Femur (tissue), 1 donor: ENCODE measurements at regions not wholly inside any gene's neighbourhood (a gene's known extent, or its start where the extent isn't known, plus 50 kb on each side); places are given as distances from the start of the nearest gene placed in this dataset.
"Not testable (repeated sequence)": the region's sequence is repeated elsewhere in the genome, so short reads cannot be mapped to it uniquely, and the experiment has no call there.

Experiments
- DNase-seq: peaks from one replicate; pipeline ENCODE4 v3.0.0-alpha.2; 2017

- no peak for DNase-seq
These were observed 213.5 kb downstream of the CDH26 start for GRCh38 chr20:60171738-60172137.

DNA sequence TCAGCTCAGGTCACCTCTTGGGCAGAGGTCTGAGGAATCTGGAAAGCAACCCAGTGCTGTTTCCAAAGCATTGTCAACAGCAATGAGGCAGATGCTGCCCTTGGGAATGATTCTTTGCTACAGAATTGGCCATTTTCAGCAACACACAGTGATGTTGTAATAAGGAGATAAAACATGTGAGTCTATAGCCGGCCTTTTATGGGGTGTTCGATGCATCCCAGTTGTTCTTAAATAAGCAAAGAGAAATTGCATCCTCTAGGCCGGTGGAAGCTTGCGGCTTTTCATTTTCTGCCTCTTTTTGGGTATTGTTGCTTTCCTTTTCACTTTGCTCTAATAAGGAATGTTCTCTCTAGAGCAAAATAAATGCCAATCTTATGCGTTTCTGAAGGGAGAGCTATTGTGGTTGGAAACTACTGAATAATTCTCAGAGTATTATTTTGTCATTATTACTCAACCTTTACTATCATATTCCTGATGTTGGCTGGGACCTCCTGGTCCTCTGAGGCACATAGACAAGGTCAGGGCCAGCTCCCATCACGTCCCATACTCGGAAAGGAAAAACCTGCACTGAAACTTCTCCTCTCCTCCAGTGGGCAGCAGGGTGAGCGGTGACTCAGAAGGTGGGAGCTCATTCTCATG lies 214.2 kb downstream of the CDH26 start:
- DNase-seq = no peak

DNA sequence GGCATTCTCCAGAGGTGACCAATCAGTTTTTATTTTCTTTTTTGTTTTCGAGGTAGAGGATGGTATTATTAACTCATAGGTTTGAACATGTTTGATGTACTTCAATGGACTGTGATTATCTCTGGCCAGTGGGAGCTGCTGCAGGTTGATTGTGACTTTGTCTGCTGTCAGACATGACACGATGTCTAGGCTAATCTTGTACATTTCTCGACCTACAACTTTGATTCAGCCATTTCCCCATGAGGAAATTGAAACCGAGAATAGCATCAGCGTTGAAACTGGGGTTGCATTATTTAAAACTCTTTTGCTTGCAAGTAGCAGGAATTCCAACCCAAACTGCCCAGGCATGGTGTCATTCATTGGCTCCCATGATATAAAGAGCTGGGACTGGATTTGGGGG lies 218.9 kb downstream of the CDH26 start:
- DNase-seq = no peak

GRCh38 chr20:60180986-60181385 lies 222.8 kb downstream of the CDH26 start:
- no peak for DNase-seq

- DNase-seq = no peak
These were observed 228.2 kb downstream of the CDH26 start for GRCh38 chr20:60186412-60186811.

- no peak for DNase-seq
These were observed 229.5 kb downstream of the CDH26 start for GRCh38 chr20:60187683-60188082.

DNA sequence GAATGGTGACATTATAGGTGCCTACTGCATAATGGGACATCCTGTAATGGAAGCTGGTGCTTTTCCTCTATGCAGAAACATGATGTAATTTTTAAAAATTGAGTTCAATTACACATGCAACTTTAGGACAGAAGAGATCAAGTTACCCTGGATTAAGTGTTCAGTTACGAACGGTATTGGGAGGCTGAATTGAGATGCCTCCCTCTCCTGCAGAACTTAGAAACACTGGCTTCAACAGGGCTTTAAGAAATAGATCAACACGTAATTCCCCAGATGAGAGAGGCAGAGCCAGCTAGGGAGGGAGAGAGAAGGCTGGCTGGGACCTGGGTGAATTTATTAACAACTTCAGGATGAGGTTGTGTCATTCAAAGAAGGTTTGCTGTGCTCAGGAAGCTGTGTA lies 232.8 kb downstream of the CDH26 start:
- DNase-seq = no peak

DNA sequence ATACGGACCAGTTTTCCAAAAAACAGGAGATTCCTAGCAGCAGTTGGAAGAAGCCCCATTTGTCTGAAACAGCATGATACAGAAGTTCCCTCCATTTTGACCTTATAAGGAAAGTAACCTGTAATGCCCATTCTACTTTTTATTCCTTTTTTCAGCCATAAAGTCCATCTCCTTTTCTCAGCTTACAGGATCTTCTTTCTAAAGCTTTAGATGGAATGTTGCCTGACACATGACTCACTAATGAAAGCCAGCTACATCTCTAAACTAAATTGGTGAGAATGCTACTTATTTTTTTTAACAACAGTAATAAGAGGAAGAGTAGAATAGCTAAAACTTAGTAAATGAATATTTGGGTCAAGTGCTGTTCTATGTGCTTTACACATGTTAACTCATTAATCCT lies 234.1 kb downstream of the CDH26 start:
- no peak for DNase-seq

GRCh38 chr20:60199132-60199531 lies 240.9 kb downstream of the CDH26 start:
- not testable (repeated sequence) for DNase-seq

GRCh38 chr20:60199866-60200265 lies 241.6 kb downstream of the CDH26 start:
- DNase-seq = no peak

DNA sequence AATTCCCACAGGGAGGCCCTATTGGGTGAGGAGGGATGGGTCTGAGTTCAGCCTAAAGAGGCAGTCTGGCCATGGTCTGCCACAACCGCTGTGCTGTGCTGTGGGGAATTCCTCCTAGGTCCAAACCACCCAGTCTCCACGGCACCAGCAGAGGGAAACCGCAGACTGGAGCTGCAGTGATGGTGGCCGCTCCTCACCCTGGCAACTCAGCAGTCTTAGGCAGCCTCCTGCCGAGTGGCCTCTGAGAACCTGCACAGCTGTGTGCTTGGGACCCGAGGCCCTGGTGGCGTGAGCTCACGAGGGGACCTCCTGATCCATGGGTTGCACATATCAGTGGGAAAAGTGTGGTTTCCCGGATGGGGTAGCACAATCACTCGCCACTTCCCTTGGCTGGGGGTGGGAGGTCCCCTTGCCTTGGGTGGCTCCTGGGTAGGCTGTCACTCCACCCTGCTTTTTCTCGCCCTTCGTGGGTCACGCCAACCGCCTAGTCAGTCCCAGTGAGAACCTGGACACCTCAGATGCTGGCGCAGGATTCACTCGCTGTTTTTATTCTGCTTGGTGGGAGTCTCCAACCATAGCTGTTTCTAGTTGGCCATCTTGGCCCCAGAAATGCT lies 242.2 kb downstream of the CDH26 start:
- no peak for DNase-seq

DNA sequence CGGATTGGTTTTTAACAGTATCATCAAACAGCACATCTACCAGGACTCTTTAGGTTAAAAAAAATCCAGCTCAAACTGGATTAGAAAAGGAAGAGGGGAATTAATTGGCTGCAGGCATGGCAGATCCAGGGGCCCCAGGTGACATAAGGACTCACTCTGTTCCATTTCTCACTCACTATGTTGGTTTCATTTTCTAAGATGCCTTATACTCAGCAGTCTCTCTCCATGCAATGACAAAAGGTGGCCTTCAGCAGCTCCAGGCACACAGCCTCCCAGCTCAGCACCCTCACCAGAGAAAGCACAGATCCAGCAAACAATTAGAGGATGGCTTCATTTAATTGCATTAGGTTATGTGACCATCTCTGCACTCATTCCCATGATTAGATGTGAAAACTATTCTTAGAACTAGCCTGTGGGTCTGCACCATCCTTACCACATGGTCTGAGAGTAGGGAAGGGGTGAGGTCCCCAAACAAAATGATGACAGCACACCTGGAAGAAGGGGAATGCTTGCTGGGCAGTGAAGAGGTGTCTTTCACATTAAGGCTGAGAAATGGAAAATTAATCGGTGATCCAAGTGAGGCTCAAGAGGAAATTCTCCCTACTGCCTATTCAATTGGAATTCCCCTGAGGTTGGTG lies 243.1 kb downstream of the CDH26 start:
- DNase-seq = no peak

DNA sequence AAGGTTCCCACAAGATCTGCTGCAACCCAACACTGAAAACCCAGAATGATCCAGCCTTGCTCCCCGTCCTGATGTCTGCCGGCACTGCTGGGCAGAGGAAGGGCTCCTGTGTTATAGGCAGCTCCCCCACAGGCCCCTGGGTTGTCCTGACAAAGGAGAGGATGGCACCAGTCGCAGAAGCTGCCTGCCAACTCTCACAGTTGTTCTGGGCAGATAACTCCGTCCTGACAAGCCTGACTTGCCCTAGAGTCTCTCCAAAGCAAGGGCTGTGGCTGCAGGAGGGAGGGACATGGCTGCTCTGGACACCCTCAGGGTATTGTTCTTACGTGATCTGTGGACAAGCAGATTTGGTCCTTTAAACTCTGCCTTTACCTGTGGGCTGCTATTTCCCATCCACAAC lies 243.8 kb downstream of the CDH26 start:
- DNase-seq = no peak

DNA sequence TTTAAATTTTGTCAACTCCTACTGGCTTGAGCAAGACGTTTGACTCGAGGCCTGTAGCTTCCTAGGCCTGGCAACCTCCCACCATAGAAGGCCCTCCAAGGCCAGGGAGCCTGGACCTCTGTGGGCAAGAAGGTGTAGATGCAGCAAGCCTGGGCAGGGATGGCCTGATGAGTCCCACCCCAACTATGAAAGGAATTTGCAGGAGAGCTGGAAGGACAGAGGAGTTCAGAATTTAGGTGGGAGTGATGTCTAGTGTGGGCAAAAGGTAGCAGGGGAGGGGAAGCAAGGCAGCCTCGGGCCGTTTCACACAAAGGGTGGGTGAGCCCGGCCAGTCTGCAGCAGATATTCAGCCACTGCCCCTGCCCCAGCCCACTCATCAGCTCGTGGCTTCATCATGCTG lies 245.2 kb downstream of the CDH26 start:
- no peak for DNase-seq

GRCh38 chr20:60204601-60205000 lies 246.4 kb downstream of the CDH26 start:
- DNase-seq = no peak

DNA sequence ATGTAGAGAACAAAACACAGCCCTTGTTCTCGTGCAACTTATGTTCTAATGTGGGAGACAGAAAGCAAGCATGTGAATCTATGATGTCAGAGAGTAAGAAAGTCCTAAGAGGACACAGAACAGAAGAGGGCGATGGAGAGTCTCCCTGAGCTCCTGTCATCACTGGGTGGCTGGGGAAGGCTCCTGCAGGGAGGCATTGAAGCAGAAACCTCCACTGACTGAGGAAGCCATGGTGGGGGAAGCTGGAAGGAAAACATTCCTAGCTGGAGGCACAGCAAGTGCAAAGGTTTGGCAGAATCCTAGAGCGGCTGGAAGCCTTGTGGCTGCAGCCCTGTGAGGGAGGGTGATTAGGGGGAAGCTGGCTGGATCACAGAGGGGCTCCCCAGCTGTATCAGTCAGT lies 248.0 kb downstream of the CDH26 start:
- DNase-seq = no peak

DNA sequence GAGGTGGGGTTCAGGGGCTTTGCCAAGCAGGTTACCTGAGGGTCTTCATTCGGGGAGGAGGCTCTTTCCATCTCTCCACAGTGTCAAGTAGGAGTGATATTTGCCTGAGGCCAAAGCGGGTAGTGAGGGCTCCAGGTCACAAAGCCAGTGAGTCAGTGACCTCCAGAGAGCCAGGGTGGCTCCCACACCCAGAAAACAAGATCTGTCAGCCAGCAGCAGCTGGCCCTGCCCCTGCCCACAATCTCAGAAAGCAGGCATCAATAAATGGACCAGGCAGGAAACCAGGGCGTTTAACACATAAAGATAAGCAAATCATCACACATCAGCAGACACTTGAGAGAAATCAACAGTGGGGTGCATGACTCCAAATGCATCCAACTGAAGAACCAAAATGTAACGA lies 250.8 kb downstream of the CDH26 start:
- DNase-seq = no peak

GRCh38 chr20:60210779-60211617 lies 252.8 kb downstream of the CDH26 start:
- peak; percentile 76 for DNase-seq

- no peak for DNase-seq
These were observed 253.6 kb downstream of the CDH26 start for GRCh38 chr20:60211618-60212463.

- DNase-seq = no peak
These were observed 254.5 kb downstream of the CDH26 start for GRCh38 chr20:60212695-60213094.

DNA sequence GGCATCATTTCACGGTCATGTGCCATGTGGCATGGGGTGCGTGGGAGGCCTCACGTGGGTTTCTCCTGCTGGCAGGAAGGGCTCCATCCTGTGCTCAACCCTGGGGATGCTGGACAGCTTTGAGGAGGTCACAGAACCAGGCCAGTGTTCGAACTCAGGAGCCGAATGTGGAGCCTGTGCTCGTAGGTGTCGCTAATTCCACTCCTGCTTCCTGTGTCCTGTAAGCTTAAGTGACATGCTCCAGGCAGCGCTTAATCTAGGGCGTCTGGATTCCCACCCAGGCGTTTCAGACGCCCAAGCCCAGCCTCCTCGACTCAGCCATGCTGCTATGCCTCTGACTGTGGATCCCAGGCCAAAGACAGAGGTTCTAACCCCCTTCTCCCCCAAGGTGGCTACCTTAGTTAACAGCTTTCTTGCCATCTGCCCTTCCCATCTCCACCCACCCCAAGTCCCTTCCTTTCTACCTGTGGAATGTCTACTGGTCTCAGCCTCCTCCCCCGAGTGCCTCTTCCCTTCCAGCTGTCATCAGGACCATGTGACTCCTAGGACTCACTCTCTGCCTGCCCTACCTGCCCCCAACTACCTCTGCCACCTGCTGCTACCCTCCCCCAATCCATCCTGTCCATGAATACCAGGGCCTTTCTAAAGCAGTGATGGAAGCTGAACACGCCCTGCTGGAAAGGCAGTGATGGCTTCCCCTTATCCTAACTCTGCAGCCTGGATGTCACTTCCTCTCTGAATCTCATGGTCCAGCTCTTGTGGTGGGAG lies 255.1 kb downstream of the CDH26 start:
- DNase-seq = no peak
